A549 (cell line): ENCODE measurements at regions not wholly inside any gene's neighbourhood (a gene's known extent, or its start where the extent isn't known, plus 50 kb on each side); places are given as distances from the start of the nearest gene placed in this dataset.

Experiments
- CTCF ChIP-seq: fragments of >200 bp; sonication (Bioruptor Twin); formaldehyde crosslinking; IDR thresholded peaks from 3 replicates; pipeline ENCODE4 v1.5.1; 2016
- FOSL2 ChIP-seq, 2 experiments: fragments of 450-650 bp in 1 of 2; fragments of >200 bp in 1 of 2; sonication (Bioruptor Twin) in 1 of 2; formaldehyde crosslinking; IDR thresholded peaks; 2 replicates each; pipeline versions ENCODE4 v1.5.0 to v1.6.1; 2016 to 2020; ENCODE audit warnings: mild to moderate bottlenecking in 1 of 2, moderate library complexity in 1 of 2
- MAX ChIP-seq: IDR thresholded peaks from 2 replicates; pipeline ENCODE4 v1.6.1; 2012
- RNF2 ChIP-seq: fragments of 200-600 bp; sonication (generic); IDR thresholded peaks from 2 replicates; pipeline ENCODE4 v1.6.1; 2016; ENCODE audit warnings: low read depth, mild to moderate bottlenecking, antibody characterized with exemption, moderate library complexity, borderline replicate concordance

GRCh38 chr1:214124281-214124805 is 136.6 kb downstream of the PROX1 start:
- TF ChIP-seq RNF2 (no peak), FOSL2 (IDR thresholded peaks at IDR 0.05) (no peak), FOSL2 (CRISPR knock-in tag; IDR thresholded peaks at IDR 0.05) (no peak), CTCF (no peak), MAX (no peak)
